DMS114 treated with DMSO at 0.1 percent for 48 hours (cell line): ENCODE measurements at regions not wholly inside any gene's neighbourhood (a gene's known extent, or its start where the extent isn't known, plus 50 kb on each side); places are given as distances from the start of the nearest gene placed in this dataset.
"Not testable (repeated sequence)": the region's sequence is repeated elsewhere in the genome, so short reads cannot be mapped to it uniquely, and the experiment has no call there.

ENCODE experiments used
- DNase-seq: peaks from one replicate; lab custom pipeline; 2025; ENCODE audit not compliant: unreplicated experiment; lab: John Stamatoyannopoulos, UW

DNA sequence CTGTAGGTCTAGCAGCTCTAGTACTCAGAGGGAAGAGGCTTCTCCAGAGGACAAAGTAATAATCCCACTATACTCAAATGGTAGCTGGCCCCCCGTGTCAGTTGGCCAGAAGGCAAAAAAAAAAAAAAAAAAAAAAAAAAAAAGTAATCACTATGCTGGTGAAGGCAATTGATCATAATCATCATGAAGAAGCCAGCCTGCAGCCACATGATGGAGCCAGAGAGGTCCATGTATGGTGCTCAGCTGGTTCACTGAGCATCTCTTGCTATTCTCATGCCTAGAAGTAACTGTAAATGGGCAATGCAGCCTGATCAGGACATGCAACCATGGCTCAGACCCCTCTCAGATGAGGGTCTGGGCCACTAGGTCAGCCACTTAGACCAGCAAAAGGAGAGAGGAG lies 378.8 kb downstream of the MED13L start:
- DNase-seq, result no peak

- no peak for DNase-seq
Measured at GRCh38 chr12:115897729-115898128, 379.8 kb downstream of the MED13L start.

DNA sequence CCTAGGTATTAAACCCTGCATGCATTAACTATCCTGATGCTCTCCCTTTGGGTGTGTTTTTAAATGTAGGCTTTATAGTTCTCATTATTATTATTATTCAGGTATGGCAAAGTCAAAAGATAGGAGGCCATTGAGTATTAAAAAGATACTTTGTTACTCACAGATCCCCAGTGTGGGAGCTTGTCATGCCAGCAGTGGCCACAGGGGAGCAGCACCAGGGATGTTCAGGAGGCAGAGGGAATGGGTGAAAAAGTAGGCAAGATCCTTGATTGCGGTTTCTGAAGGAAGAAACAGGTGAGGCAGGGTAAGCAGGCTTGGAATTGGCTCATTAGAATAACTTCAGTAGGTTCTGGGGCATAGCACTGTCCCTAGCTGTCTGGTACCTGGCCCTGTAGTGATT lies 382.2 kb downstream of the MED13L start:
- no peak for DNase-seq

DNA sequence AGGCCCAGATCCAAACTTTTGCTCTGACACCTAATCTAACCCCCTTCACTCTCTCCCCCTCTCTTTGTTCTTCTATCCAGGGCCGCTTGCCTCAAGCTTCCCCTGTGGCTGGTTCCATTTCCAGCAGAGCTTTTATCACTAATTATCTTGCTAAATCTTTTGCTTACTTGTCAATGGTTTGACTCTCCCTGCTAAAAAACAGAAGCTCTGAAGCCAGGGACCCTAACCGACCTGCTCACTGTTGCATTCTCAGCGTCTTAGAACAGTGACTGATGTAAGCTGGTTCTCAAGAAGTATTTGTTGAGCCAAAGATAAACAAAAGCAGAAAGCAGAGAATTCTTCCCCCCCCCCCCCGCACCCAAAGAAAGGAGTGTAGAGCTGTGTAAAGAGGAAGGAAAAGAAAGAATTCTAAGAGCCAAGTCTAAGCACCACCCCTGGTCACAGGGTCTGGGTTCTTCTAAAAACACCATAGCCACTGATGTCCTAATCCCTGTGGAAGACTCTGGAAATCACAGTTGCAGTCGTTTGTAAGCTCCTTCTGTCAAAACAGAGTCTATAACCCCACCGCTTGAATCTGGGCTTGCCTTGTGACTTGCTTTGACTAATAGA lies 385.8 kb downstream of the MED13L start:
- no peak for DNase-seq

GRCh38 chr12:115886666-115887065 lies 390.8 kb downstream of the MED13L start:
- DNase-seq, result no peak

- DNase-seq, result no peak
Measured at GRCh38 chr12:115885040-115885690, 392.3 kb downstream of the MED13L start.

GRCh38 chr12:115882936-115883335 lies 394.6 kb downstream of the MED13L start:
- DNase-seq, result no peak

DNA sequence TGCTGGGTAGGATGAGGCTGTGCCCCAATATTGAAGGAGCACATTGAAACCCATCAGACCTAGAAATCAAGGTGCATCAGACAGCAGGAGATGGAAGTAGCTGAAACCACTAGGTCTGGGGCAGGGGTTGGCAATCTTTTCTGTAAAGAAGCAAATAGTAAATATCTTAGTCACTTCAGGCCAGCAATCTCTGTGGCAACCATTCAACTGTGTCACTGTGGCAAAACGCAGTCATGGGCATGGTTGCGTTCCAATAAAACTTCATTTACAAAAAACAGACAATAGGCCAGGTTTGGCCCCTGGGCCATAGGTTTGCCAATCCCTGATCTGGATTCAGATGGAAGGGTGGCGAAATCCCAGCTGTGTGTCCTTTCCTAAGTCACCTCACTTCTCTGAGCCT lies 397.3 kb downstream of the MED13L start:
- DNase-seq, result no peak

- no peak for DNase-seq
Measured at GRCh38 chr12:115879354-115879753, 398.1 kb downstream of the MED13L start.

DNA sequence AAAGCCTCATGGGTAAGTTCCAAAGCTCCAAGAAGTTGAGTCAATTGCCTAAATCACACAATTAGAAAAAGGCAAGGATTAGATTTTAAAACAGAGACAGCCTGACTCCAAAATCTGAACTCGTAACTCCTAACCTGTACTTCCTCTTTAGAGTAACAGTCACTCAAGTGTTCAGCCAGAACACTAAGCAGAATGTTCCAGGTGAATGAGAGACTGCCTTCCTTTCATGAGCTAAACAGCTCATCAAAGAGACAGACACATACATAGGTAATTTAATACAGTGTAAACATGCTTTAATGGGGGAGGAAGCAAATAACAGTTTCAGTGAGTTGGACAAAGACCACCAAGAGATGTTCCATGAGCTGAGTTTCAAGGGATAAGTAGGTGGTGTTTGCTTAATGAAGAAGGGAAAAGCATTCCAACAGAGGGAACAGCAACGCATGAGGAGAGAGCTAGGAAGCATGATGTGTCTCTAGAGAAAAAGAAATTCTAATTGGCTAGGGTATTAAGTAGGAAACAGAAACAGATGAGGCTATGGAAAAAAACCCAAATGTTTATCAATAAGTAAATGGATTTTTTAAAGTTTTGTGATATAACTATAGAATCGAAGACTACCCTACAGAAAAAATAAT lies 403.9 kb downstream of the MED13L start:
- no peak for DNase-seq

- no peak for DNase-seq
Measured at GRCh38 chr12:115872919-115873357, 404.6 kb downstream of the MED13L start.

DNA sequence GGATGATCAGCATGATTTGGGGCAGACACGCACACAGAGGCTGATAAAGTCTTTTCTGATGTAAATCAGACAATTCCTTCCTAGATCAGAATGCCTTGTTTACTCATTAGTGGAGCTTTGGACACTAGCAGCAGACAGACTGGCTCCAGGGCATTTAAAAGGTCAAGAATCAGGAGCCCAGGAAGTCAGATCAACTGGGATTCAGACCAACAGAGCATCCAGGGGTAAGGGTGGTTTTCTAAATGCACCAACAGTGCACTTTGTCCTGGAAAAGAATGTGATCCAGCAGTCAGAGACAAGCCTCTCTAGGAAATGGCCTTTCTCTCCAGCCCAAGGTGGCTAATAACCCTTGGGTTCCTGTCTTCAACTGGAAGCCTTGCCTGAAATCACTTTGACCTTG lies 405.3 kb downstream of the MED13L start:
- no peak for DNase-seq

GRCh38 chr12:115871714-115872113 lies 405.8 kb downstream of the MED13L start:
- peak; percentile 28 for DNase-seq

DNA sequence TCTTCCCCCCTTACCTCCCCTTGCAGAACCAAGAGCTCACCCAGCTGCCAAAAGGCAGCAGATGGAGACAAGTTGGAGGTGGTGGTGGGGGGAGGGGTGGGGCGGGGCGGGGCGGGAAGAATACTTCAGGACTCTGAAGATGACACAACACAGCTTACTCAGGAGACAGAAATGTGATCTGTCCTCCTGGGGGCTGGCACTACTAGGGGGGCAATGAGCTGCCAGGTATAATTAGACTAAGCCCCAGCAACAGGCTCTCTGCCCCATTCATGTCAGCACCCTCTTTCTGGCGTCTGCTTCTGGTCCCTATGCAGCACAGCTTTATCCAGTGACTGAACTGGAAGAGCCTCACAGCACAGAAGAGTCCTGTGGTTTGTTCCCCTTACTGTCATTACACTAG lies 407.0 kb downstream of the MED13L start:
- no peak for DNase-seq

GRCh38 chr12:115870021-115870420 lies 407.5 kb downstream of the MED13L start:
- no peak for DNase-seq

- DNase-seq, result no peak
Measured at GRCh38 chr12:115869604-115870003, 407.9 kb downstream of the MED13L start.

- DNase-seq, result no peak
Measured at GRCh38 chr12:115868624-115869023, 408.9 kb downstream of the MED13L start.

DNA sequence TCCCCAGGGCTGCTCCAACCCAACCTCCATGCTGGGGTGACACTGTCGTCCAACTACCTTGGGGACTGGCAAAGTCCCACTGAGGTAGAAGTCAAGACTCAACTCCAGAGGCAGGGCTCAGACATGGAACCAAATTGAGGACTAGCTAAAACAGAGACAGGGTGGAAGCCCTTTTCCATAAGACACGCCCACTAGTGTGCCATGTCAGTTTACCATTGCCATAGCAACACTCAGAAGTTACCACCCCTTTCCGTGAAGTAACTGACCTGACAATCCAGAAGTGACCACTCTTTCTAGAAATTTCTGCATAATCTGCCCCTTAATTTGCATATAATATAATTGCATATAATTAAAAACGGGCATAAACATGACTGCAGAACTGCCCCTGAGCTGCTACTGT lies 409.6 kb downstream of the MED13L start:
- no peak for DNase-seq

DNA sequence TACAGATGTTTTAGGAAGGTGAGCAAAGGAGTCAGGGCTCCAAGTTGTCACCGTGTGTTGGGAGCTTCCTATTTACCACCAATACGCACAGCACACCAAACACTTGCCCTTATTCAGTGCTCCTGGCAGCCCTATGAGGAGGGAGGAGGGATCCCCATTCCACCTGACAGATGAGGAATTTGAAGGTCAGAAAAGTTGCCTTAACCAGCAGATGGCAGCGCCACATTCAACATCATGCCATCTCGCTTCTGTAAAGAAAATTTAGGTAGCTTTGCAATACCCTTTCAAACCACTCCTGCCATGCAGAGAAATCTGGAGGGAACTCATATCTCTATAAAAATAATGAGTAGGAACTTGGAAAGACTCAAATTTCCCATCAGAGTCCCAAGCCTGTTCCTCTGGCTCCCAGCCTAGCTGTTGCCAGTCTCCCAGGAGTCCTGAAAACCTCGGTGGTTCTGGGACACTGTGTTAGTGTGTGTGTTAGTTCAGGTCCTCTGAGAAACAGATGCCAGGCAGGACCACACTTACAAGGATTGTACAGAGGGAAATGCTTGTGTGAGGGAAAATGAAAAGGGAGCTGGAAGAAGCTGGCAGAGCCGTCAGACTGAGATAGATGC lies 410.5 kb downstream of the MED13L start:
- no peak for DNase-seq

DNA sequence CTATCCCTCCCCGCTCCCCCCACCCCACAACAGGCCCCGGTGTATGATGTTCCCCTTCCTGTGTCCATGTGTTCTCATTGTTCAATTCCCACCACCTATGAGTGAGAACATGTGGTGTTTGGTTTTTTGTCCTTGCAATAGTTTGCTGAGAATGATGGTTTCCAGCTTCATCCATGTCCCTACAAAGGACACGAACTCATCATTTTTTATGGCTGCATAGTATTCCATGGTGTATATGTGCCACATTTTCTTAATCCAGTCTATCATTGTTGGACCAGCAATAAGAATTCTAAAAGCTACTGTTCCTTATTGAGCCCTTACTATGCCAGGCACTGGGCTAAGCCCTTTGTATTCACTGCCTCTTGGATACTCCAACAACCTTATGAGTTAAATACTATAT lies 411.2 kb downstream of the MED13L start:
- DNase-seq, result not testable (repeated sequence)

DNA sequence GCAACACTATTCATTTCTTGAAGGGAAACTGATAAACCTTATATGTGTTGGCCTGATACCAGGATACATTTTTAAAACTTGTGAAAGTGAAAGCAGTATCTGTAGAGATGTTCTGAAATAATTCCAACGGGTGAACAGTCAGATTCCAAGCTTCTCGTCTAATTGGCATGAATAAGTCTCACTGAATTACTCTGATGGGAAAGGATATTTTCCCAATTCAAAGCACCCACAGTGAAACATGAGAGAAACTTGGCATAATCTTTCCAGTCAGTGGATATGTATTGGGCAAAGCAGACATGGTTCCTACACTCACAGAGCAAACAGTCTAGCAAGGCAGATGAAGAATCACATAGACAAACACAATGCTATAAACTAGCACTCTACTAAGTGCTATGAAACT lies 413.1 kb downstream of the MED13L start:
- DNase-seq, result no peak

- DNase-seq, result no peak
Measured at GRCh38 chr12:115860619-115861018, 416.9 kb downstream of the MED13L start.
